DMS153 treated with DMSO at 0.1 percent for 48 hours (cell line): ENCODE measurements at regions not wholly inside any gene's neighbourhood (a gene's known extent, or its start where the extent isn't known, plus 50 kb on each side); places are given as distances from the start of the nearest gene placed in this dataset.
A peak's percentile ranks its signal among the peaks of the same experiment; 100 is the strongest.

Experiments
- DNase-seq: peaks from one replicate; lab custom pipeline; 2025; ENCODE audit not compliant: unreplicated experiment; lab: John Stamatoyannopoulos, UW

- no peak for DNase-seq
These were observed 208.6 kb downstream of the C1D start for GRCh38 chr2:67854103-67854743.

GRCh38 chr2:67854798-67855197 lies 208.0 kb downstream of the C1D start:
- no peak for DNase-seq

- DNase-seq = no peak
These were observed 205.9 kb downstream of the C1D start for GRCh38 chr2:67856866-67857265.

GRCh38 chr2:67857836-67858235 lies 205.0 kb downstream of the C1D start:
- DNase-seq = no peak

GRCh38 chr2:67858886-67859285 lies 203.9 kb downstream of the C1D start:
- DNase-seq = no peak

GRCh38 chr2:67865917-67866316 lies 196.9 kb downstream of the C1D start:
- no peak for DNase-seq

GRCh38 chr2:67867735-67868134 lies 195.1 kb downstream of the C1D start:
- DNase-seq = no peak

- DNase-seq = no peak
These were observed 191.0 kb downstream of the C1D start for GRCh38 chr2:67871686-67872412.

- no peak for DNase-seq
These were observed 190.3 kb downstream of the C1D start for GRCh38 chr2:67872481-67872880.

- no peak for DNase-seq
These were observed 188.9 kb downstream of the C1D start for GRCh38 chr2:67873916-67874315.

GRCh38 chr2:67876176-67876575 lies 186.6 kb downstream of the C1D start:
- no peak for DNase-seq

- no peak for DNase-seq
These were observed 185.5 kb downstream of the C1D start for GRCh38 chr2:67877301-67877700.

- no peak for DNase-seq
These were observed 184.1 kb downstream of the C1D start for GRCh38 chr2:67878743-67879142.

GRCh38 chr2:67879586-67880290 lies 183.1 kb downstream of the C1D start:
- no peak for DNase-seq

- DNase-seq = no peak
These were observed 182.5 kb downstream of the C1D start for GRCh38 chr2:67880291-67880761.

GRCh38 chr2:67881816-67882215 lies 181.0 kb downstream of the C1D start:
- DNase-seq = no peak

GRCh38 chr2:67883316-67884087 lies 179.3 kb downstream of the C1D start:
- DNase-seq = peak; percentile 10

- DNase-seq = no peak
These were observed 174.3 kb downstream of the C1D start for GRCh38 chr2:67888351-67889005.

- DNase-seq = no peak
These were observed 173.7 kb downstream of the C1D start for GRCh38 chr2:67889056-67889455.

GRCh38 chr2:67891642-67892041 lies 171.2 kb downstream of the C1D start:
- DNase-seq = no peak

GRCh38 chr2:67892339-67892846 lies 170.4 kb downstream of the C1D start:
- DNase-seq = no peak
